ENCODE measurements at regions not wholly inside any gene's neighbourhood (a gene's known extent, or its start where the extent isn't known, plus 50 kb on each side); places are given as distances from the start of the nearest gene placed in this dataset.

GRCh38 chr7:155930527-155930926 lies 118.3 kb upstream of the SHH start:
- no peak for DNase-seq (ENCODE audit: low read depth, low spot score)

- DNase-seq (ENCODE audit: low read depth, low spot score) = no peak
These were observed 117.8 kb upstream of the SHH start for GRCh38 chr7:155930061-155930460.

- DNase-seq (ENCODE audit: low read depth, low spot score) = no peak
These were observed 116.3 kb upstream of the SHH start for GRCh38 chr7:155928583-155928982.

GRCh38 chr7:155927905-155928304 lies 115.6 kb upstream of the SHH start:
- DNase-seq (ENCODE audit: low read depth, low spot score) = no peak

GRCh38 chr7:155925682-155926081 lies 113.4 kb upstream of the SHH start:
- no peak for DNase-seq (ENCODE audit: low read depth, low spot score)

GRCh38 chr7:155922067-155922816 lies 110.0 kb upstream of the SHH start:
- DNase-seq (ENCODE audit: low read depth, low spot score) = no peak

- DNase-seq (ENCODE audit: low read depth, low spot score) = no peak
These were observed 109.5 kb upstream of the SHH start for GRCh38 chr7:155921804-155922066.

- DNase-seq (ENCODE audit: low read depth, low spot score) = no peak
These were observed 109.0 kb upstream of the SHH start for GRCh38 chr7:155921086-155921803.

GRCh38 chr7:155920068-155920461 lies 107.8 kb upstream of the SHH start:
- DNase-seq (ENCODE audit: low read depth, low spot score) = no peak

GRCh38 chr7:155919391-155920067 lies 107.3 kb upstream of the SHH start:
- no peak for DNase-seq (ENCODE audit: low read depth, low spot score)

- no peak for DNase-seq (ENCODE audit: low read depth, low spot score)
These were observed 106.6 kb upstream of the SHH start for GRCh38 chr7:155918720-155919390.

- DNase-seq (ENCODE audit: low read depth, low spot score) = no peak
These were observed 105.7 kb upstream of the SHH start for GRCh38 chr7:155917836-155918430.

- no peak for DNase-seq (ENCODE audit: low read depth, low spot score)
These were observed 104.8 kb upstream of the SHH start for GRCh38 chr7:155916926-155917655.

GRCh38 chr7:155914341-155914740 lies 102.1 kb upstream of the SHH start:
- DNase-seq (ENCODE audit: low read depth, low spot score) = no peak

GRCh38 chr7:155913719-155914118 lies 101.5 kb upstream of the SHH start:
- no peak for DNase-seq (ENCODE audit: low read depth, low spot score)

- no peak for DNase-seq (ENCODE audit: low read depth, low spot score)
These were observed 101.0 kb upstream of the SHH start for GRCh38 chr7:155913291-155913690.

GRCh38 chr7:155911471-155912105 lies 99.3 kb upstream of the SHH start:
- no peak for DNase-seq (ENCODE audit: low read depth, low spot score)

GRCh38 chr7:155908385-155908784 lies 96.1 kb upstream of the SHH start:
- no peak for DNase-seq (ENCODE audit: low read depth, low spot score)

- DNase-seq (ENCODE audit: low read depth, low spot score) = no peak
These were observed 95.4 kb upstream of the SHH start for GRCh38 chr7:155907450-155908200.

- DNase-seq (ENCODE audit: low read depth, low spot score) = no peak
These were observed 88.9 kb upstream of the SHH start for GRCh38 chr7:155901176-155901575.
